ENCODE measurements at regions not wholly inside any gene's neighbourhood (a gene's known extent, or its start where the extent isn't known, plus 50 kb on each side); places are given as distances from the start of the nearest gene placed in this dataset.
"Not testable (repeated sequence)": the region's sequence is repeated elsewhere in the genome, so short reads cannot be mapped to it uniquely, and the experiment has no call there.

GRCh38 chr3:139095803-139096466 is 51.2 kb upstream of the PRR23C start:
- DNase-seq (ENCODE audit: low spot score), result no peak

GRCh38 chr3:139096670-139097069 is 52.0 kb upstream of the PRR23C start:
- DNase-seq (ENCODE audit: low spot score), result no peak

- no peak for DNase-seq (ENCODE audit: low spot score)
These were observed 53.7 kb upstream of the PRR23C start for GRCh38 chr3:139098391-139098790.

DNA sequence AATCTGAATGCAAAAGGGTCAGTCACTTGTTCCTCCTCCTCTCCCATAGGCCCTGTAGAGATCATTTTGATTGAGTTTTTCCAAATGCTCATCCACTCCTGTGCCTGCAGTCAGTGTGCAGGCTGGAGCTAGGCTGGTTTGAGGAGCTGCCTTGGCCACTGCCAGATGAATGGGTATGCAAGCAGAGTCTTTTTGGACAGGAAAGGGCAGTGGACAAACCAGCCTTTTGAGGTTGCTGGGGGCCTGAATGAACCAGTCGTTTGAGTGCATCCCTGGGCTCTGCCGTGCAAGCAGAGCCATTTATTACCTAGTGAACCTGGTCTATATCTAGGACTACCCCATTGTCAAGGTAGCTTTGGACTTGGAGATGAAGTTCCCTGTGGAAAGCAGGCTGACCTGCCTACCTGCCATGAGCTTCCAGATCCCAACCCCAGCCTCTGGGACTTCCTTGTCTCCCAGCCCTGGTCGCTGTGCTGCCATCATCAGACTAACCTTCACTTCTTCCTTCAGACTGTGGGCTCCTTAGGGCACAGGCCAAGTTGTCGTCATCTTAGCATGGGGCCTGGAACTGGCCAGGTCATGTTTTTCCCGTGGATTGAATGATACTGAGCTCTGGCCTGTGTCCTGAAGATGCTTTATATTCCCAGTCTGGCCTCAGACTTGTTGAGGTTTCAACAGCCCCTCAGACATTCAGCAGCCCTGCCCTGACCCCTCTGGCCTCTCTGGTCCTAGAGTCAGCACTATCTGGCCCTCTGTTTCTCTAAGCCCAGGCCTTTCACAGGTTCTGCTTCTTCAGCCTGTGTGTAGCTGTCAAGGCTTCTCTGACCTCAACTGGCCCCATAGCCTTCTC is 55.5 kb upstream of the PRR23C start:
- no peak for DNase-seq (ENCODE audit: low spot score)

GRCh38 chr3:139100821-139101220 is 56.1 kb upstream of the PRR23C start:
- DNase-seq (ENCODE audit: low spot score), result no peak

DNA sequence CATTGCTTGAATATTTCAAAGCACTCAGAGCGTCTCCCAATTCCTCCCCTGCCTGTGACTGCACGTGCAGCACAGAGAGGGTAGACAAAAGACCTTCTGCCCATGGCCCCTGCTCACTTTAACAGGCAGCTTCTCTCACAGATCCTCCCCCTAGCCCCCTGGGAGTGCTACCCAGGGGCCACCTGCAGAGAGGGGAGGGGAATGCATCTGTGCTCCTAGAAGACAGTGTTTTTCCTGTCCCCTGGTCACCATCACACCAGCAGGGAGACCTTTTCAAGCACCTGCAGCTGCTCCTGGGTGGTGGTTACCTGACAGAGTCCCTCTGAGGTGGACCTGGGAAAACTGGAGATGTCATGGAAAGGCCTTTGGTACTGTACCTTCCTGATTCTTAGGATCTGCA is 56.7 kb upstream of the PRR23C start:
- no peak for DNase-seq (ENCODE audit: low spot score)

DNA sequence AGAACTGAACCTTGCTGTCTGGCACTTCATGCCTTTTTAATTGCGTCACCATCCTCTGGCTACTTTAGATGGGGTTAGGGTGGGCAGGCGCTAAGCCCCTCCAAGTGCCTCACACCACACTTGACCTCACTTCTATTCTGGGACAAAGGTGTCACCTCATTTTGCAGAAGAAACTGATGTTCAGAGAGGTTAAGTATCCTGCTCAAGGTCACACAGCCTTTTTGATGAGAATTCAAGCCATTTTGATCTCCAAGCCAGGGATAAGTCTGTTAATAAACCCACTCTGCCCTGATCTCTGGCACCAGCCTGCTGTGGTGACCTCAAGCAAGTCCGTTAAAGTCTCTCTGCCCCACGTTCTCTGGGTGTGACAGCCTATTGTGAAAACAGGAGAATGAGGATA is 58.8 kb upstream of the PRR23C start:
- no peak for DNase-seq (ENCODE audit: low spot score)

- DNase-seq (ENCODE audit: low spot score), result no peak
These were observed 59.4 kb upstream of the PRR23C start for GRCh38 chr3:139104062-139104461.

GRCh38 chr3:139105154-139105702 is 60.5 kb upstream of the PRR23C start:
- DNase-seq (ENCODE audit: low spot score), result no peak

DNA sequence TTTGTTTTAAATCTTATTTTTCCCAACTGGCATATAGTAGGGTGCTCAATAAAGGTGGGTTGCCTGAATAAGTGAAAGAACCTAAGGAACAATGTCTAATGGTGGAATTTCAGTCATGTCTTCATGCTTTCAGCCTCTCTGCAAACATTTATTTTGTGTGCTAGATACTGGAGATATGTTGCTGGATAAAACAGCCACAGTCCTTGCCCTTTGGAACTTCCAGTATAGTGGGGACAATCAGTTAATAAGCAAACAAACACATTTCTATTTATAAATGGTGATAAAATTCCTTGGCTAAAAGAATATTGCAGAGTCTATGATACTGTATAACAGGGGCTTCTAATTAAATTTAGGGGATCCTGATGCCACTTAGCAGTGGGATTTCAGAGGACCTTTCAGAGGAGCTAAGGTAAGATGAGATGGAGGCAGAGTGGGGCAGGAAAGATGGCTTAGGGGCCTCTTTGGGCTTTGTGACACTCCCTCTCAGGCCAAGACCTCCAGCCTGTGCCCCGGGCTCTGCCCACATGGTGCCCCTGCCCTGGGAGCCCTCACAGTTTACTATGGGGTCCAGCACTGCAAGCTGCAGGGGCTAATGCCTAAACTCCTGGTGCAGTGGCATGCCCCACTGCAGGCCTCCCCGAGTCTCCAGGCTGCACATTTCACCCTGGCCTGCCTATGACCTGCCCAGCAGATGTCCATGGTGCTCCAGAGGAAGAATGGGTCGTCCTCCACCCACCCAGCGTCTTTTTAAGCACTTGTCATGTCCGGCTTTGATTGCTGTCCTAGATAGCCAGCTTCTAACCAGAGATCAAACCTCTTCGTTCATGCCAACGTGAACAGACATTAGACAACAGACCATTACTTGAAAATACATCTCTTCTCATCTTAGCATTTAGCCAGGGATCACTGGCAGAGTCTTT is 61.6 kb upstream of the PRR23C start:
- no peak for DNase-seq (ENCODE audit: low spot score)

- DNase-seq (ENCODE audit: low spot score), result peak; percentile 15
These were observed 62.9 kb upstream of the PRR23C start for GRCh38 chr3:139107424-139108252.

DNA sequence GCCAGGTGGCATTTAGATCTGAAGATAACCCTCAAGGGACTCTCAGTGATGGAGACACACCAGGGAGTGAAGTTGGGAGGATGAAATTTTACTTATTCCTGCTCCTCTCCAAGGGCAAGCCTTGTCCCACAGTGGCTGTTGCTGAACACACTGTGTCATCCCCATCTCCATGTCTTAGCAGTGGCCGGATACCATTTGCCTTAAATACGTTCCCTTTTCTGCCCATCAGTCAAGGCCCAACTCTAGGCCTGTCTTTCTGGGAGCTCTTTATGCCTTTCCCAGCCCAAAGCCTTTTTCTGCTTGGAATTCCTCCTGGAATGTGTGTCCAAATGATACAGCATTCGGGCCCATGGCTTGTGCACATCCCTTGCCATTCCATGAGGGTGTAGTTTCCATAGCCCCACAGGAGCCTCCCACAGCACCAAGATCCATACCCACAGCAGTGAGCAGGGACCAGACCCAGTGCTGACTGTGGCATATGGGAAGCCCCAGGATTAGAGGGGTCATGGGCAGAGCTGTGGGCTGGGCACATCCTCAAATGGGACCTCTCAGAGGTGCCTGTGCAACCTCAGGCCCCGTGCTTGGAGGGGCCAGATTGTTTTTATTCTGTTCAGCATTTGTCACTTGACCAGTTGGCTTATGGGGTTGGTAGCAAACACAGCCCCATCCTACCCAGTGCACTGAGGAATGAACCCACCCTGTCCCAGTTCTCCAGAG is 63.7 kb upstream of the PRR23C start:
- DNase-seq (ENCODE audit: low spot score), result no peak

DNA sequence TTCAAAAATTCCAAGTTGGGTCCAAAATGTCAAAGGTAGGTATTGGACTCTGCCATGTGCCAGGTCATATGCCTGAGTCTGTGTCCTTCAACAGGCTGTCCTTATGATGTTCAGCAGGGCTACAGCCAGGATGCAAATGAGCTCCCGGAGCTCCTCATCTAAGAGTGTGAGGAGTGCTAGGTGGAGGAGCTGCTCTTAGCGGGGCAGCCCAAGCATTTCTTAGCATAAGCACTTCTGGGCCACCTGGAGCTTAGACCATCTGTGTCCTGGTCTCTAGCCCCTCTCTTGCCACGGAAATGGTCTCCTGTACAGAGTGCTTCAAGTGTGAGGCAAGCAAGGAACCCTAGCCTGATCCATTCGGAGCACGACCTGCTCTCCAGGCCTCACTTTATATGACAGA is 64.6 kb upstream of the PRR23C start:
- DNase-seq (ENCODE audit: low spot score), result no peak

DNA sequence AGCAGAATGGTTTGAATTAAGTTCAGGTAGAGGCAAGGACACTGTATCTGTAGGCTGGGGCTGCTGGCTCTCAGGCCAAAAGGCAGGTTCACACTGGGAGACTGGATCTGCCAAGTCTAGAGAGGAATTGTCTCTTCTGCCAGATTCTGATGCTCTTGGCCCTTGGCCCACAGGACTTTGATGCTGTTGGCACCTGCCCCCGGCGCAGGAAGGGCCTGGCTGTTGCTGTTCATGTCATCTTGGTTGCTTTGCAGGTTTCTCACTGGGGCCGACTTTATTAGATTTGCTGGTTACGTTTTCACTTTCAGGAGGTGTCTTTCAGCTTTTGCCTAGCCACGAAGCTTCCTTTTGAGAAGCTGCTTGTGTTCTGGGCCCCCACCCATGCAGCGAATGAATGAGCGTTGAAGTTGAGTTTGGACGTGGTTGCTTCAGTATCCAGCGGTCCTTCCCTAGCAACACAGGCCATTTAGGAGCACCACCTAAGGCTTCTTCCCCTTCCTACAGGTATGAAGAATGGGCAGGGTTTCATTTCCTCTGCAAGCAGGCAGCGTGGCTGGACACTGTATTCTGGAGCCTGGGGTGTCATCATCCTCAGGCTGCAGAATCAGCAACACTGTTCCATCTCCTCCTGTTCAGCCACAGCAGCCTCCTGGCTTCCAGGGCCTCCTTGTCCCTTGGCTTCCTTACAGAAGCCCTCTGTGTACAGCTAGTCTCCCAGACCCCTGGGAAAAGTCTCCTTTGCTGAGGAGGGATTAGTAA is 65.6 kb upstream of the PRR23C start:
- DNase-seq (ENCODE audit: low spot score), result no peak

DNA sequence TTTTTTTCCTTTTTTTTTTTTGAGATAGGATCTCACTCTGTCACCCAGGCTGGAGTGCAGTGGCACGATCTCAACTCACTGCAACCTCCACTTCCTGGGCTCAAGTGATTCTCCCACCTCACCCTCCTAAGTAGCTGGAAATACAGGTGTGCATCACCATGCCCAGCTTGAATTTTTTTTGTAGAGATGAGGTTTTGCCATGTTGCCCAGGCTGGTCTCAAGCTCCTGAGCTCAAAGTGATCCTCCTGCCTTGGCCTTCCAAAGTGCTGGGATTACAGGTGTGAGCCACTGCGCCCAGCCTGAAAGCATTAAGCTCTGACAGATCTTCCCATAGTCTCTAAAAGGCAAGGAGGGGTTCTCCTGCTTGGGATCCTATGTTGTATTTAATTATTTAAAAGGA is 66.2 kb upstream of the PRR23C start:
- not testable (repeated sequence) for DNase-seq (ENCODE audit: low spot score)

- DNase-seq (ENCODE audit: low spot score), result peak; percentile 73
These were observed 66.9 kb upstream of the PRR23C start for GRCh38 chr3:139111392-139112229.

DNA sequence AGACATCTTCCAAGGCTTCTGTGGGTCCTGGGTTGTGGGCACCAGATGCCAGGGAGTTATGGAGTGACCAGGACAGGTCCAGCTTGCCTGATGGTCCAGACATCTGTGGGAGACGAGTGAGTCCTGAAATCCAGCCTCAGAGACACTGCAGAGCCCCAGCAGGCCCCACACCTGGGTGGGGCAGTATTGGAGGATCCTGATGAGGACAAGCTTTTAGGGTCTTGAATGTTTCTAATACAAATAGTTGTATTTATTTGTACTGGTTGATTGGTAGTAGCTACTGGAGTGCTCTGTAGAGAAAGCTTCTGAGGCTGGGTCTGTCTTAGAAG is 67.5 kb upstream of the PRR23C start:
- DNase-seq (ENCODE audit: low spot score), result no peak

GRCh38 chr3:139113231-139113992 is 68.7 kb upstream of the PRR23C start:
- no peak for DNase-seq (ENCODE audit: low spot score)
